HEK293T (cell line): ENCODE measurements at regions not wholly inside any gene's neighbourhood (a gene's known extent, or its start where the extent isn't known, plus 50 kb on each side); places are given as distances from the start of the nearest gene placed in this dataset.

Source experiments
- CTCF ChIA-PET: fragments of 350-600 bp; formaldehyde crosslinking; extraction: SDS; loops from one replicate; lab custom pipeline; 2021; ENCODE audit warnings: antibody characterized with exemption, inconsistent platforms; lab: Yijun Ruan, JAX
- POLR2A ChIA-PET: fragments of 350-600 bp; formaldehyde crosslinking; extraction: SDS; loops from one replicate; lab custom pipeline; 2020; ENCODE audit warnings: antibody characterized with exemption, inconsistent platforms; lab: Yijun Ruan, JAX
- DNase-seq: peaks from one replicate; pipeline ENCODE4 v3.0.0; 2012; ENCODE audit warnings: mixed read lengths; ENCODE audit errors: extremely low spot score
- ARNT ChIP-seq: fragments of 450-650 bp; IDR thresholded peaks from 2 replicates; pipeline ENCODE4 v1.6.1; 2017; ENCODE audit warnings: mild to moderate bottlenecking
- BHLHE40 ChIP-seq: fragments of 450-650 bp; IDR thresholded peaks from 2 replicates; pipeline ENCODE4 v1.6.1; 2016; ENCODE audit warnings: mild to moderate bottlenecking, moderate library complexity, borderline replicate concordance
- CTBP1 ChIP-seq: fragments of 450-650 bp; IDR thresholded peaks from 2 replicates; pipeline ENCODE4 v1.6.1; 2016; ENCODE audit warnings: borderline replicate concordance
- ELF4 ChIP-seq: fragments of 450-650 bp; IDR thresholded peaks from 2 replicates; pipeline ENCODE4 v1.6.1; 2017; ENCODE audit warnings: antibody characterized with exemption
- FOXA1 ChIP-seq: fragments of 450-650 bp; IDR thresholded peaks from 2 replicates; pipeline ENCODE4 v1.6.1; 2016; ENCODE audit warnings: mild to moderate bottlenecking
- FOXK2 ChIP-seq: fragments of 450-650 bp; IDR thresholded peaks from 2 replicates; pipeline ENCODE4 v1.6.1; 2016; ENCODE audit warnings: mild to moderate bottlenecking
- FOXM1 ChIP-seq: fragments of 450-650 bp; IDR thresholded peaks from 2 replicates; pipeline ENCODE4 v1.6.1; 2017; ENCODE audit warnings: mild to moderate bottlenecking, borderline replicate concordance
- HDGF ChIP-seq: fragments of 450-650 bp; IDR thresholded peaks from 2 replicates; pipeline ENCODE4 v1.6.1; 2017; ENCODE audit warnings: antibody characterized with exemption, borderline replicate concordance
- L3MBTL2 ChIP-seq: fragments of 450-650 bp; conservative IDR thresholded peaks from 2 replicates; pipeline ENCODE4 v1.6.1; 2016; ENCODE audit warnings: mild to moderate bottlenecking
- LEF1 ChIP-seq: fragments of 450-650 bp; IDR thresholded peaks from 2 replicates; pipeline ENCODE4 v1.6.1; 2017; ENCODE audit warnings: mild to moderate bottlenecking, borderline replicate concordance
- NFRKB ChIP-seq: fragments of 450-650 bp; IDR thresholded peaks from 2 replicates; pipeline ENCODE4 v1.6.1; 2016; ENCODE audit warnings: mild to moderate bottlenecking, moderate library complexity
- PKNOX1 ChIP-seq: fragments of 450-650 bp; IDR thresholded peaks from 2 replicates; pipeline ENCODE4 v1.6.1; 2016
- SP1 ChIP-seq: fragments of 450-650 bp; IDR thresholded peaks from 2 replicates; pipeline ENCODE4 v1.6.1; 2017
- SUZ12 ChIP-seq: fragments of 450-650 bp; IDR thresholded peaks from 2 replicates; pipeline ENCODE4 v1.6.1; 2016; ENCODE audit warnings: mild to moderate bottlenecking
- TARDBP ChIP-seq: fragments of 450-650 bp; IDR thresholded peaks from 2 replicates; pipeline ENCODE4 v1.6.1; 2016
- ZNF384 ChIP-seq: fragments of 450-650 bp; IDR thresholded peaks from 2 replicates; pipeline ENCODE4 v1.6.1; 2016

- ChIA-PET CTCF (no interaction called here), POLR2A (no interaction called here)
- TF ChIP-seq CTBP1 (no peak), BHLHE40 (no peak), PKNOX1 (no peak), FOXM1 (no peak), FOXA1 (no peak), TARDBP (no peak), HDGF (no peak), ZNF384 (no peak), SUZ12 (no peak), ELF4 (no peak), FOXK2 (no peak), L3MBTL2 (no peak), NFRKB (no peak), LEF1 (no peak), SP1 (no peak), ARNT (no peak)
- no peak for DNase-seq
Measured at GRCh38 chr20:17024513-17025119, 202.2 kb upstream of the PCSK2 start.

GRCh38 chr20:17026346-17026745 is 200.5 kb upstream of the PCSK2 start:
- TF ChIP-seq ARNT (no peak), LEF1 (no peak), L3MBTL2 (no peak), ZNF384 (no peak), CTBP1 (no peak)
- ChIA-PET POLR2A (no interaction called here), CTCF (no interaction called here)
- DNase-seq, result no peak

GRCh38 chr20:17029698-17030097 is 197.1 kb upstream of the PCSK2 start:
- no peak for DNase-seq
- no peak for TF ChIP-seq FOXM1
- no peak for TF ChIP-seq SP1
- TF ChIP-seq HDGF, result no peak
- TF ChIP-seq ELF4, result no peak
- no peak for TF ChIP-seq ARNT
- TF ChIP-seq FOXK2, result no peak
- POLR2A ChIA-PET, result no interaction called here
- CTCF ChIA-PET, result no interaction called here

- no peak for DNase-seq
- TF ChIP-seq ARNT (no peak), FOXA1 (no peak), CTBP1 (no peak), FOXK2 (no peak), TARDBP (no peak), HDGF (no peak), L3MBTL2 (no peak)
- CTCF ChIA-PET, result no interaction called here
- POLR2A ChIA-PET, result no interaction called here
Measured at GRCh38 chr20:17036541-17036940, 190.3 kb upstream of the PCSK2 start.

GRCh38 chr20:17042122-17042521 is 184.7 kb upstream of the PCSK2 start:
- TF ChIP-seq LEF1 (no peak), ARNT (no peak), FOXK2 (no peak), NFRKB (no peak), HDGF (no peak), CTBP1 (no peak), L3MBTL2 (no peak), FOXA1 (no peak), SUZ12 (no peak), ZNF384 (no peak), SP1 (no peak), PKNOX1 (no peak), FOXM1 (no peak), ELF4 (no peak), TARDBP (no peak)
- DNase-seq, result no peak
- POLR2A ChIA-PET, result no interaction called here
- CTCF ChIA-PET, result no interaction called here

GRCh38 chr20:17043323-17043722 is 183.5 kb upstream of the PCSK2 start:
- CTCF ChIA-PET, result no interaction called here
- POLR2A ChIA-PET, result no interaction called here
- TF ChIP-seq L3MBTL2 (no peak), ZNF384 (no peak), HDGF (no peak), ARNT (no peak), LEF1 (no peak), CTBP1 (no peak), TARDBP (no peak), SUZ12 (no peak), ELF4 (no peak), FOXK2 (no peak), SP1 (no peak), FOXA1 (no peak), NFRKB (no peak), BHLHE40 (no peak)
- DNase-seq, result no peak

- ChIA-PET CTCF (no interaction called here), POLR2A (no interaction called here)
- no peak for DNase-seq
- TF ChIP-seq SUZ12 (no peak), CTBP1 (no peak), LEF1 (no peak), L3MBTL2 (no peak), TARDBP (no peak), FOXA1 (no peak), ZNF384 (no peak), BHLHE40 (no peak), ELF4 (no peak), FOXK2 (no peak), HDGF (no peak), SP1 (no peak)
Measured at GRCh38 chr20:17044891-17045290, 181.9 kb upstream of the PCSK2 start.
